Neural progenitor cell (in vitro differentiated cells): ENCODE measurements at regions not wholly inside any gene's neighbourhood (a gene's known extent, or its start where the extent isn't known, plus 50 kb on each side); places are given as distances from the start of the nearest gene placed in this dataset.
"Not testable (repeated sequence)": the region's sequence is repeated elsewhere in the genome, so short reads cannot be mapped to it uniquely, and the experiment has no call there.

Experiments
- DNase-seq: peaks from one replicate; pipeline ENCODE4 v3.0.0-alpha.2; 2016; ENCODE audit warnings: low spot score
- H2AFZ ChIP-seq: fragments of 200-600 bp; sonication (generic); replicated peaks from 2 replicates; pipeline ENCODE4 v1.6.1; 2016; ENCODE audit warnings: antibody characterized with exemption
- H3F3A ChIP-seq: fragments of 200-600 bp; sonication (generic); 2 replicates; pipeline ENCODE4 v1.6.1; 2016; ENCODE audit warnings: antibody characterized with exemption, low read depth
- H3K27ac ChIP-seq: fragments of 200-600 bp; sonication (generic); 2 replicates; pipeline ENCODE4 v1.5.1; 2016; ENCODE audit warnings: mild to moderate bottlenecking
- H3K27me3 ChIP-seq: fragments of 200-600 bp; sonication (generic); 2 replicates; pipeline ENCODE4 v1.6.1; 2016; ENCODE audit warnings: mild to moderate bottlenecking, moderate library complexity
- H3K36me3 ChIP-seq: fragments of 200-600 bp; sonication (generic); 2 replicates; pipeline ENCODE4 v1.5.1; 2016
- H3K4me1 ChIP-seq: fragments of 200-600 bp; sonication (generic); 2 replicates; pipeline ENCODE4 v1.6.1; 2016; ENCODE audit warnings: mixed run types
- H3K4me2 ChIP-seq: fragments of 200-600 bp; sonication (generic); 2 replicates; pipeline ENCODE4 v1.6.1; 2016
- H3K4me3 ChIP-seq: fragments of 200-600 bp; sonication (generic); 2 replicates; pipeline ENCODE4 v1.5.1; 2016
- H3K79me2 ChIP-seq: fragments of 200-600 bp; sonication (generic); 2 replicates; pipeline ENCODE4 v1.6.1; 2016; ENCODE audit warnings: low read depth
- H3K9ac ChIP-seq: fragments of 200-600 bp; sonication (generic); 2 replicates; pipeline ENCODE4 v1.6.1; 2016
- H3K9me3 ChIP-seq: fragments of 200-600 bp; sonication (generic); 2 replicates; pipeline ENCODE4 v1.5.1; 2016; ENCODE audit warnings: low read depth
- H4K20me1 ChIP-seq: fragments of 200-600 bp; sonication (generic); 2 replicates; pipeline ENCODE4 v1.6.1; 2016; ENCODE audit warnings: low read depth
- H3K27ac Mint-ChIP-seq: 3 replicates; pipeline ENCODE4 v1.8.0; 2021; ENCODE audit warnings: mixed read lengths
- H3K27me3 Mint-ChIP-seq: 2 replicates; pipeline ENCODE4 v1.8.0; 2022; ENCODE audit warnings: low read depth, mild to moderate bottlenecking, inconsistent platforms, moderate library complexity, mixed read lengths; ENCODE audit not compliant: insufficient read depth
- H3K36me3 Mint-ChIP-seq: 3 replicates; pipeline ENCODE4 v1.8.0; 2021; ENCODE audit warnings: mixed read lengths
- H3K4me1 Mint-ChIP-seq: 3 replicates; pipeline ENCODE4 v1.8.0; 2021; ENCODE audit warnings: mixed read lengths
- H3K4me3 Mint-ChIP-seq: 3 replicates; pipeline ENCODE4 v1.8.0; 2021; ENCODE audit warnings: mild to moderate bottlenecking, moderate library complexity, mixed read lengths
- H3K9me3 Mint-ChIP-seq: 3 replicates; pipeline ENCODE4 v1.8.0; 2020; ENCODE audit warnings: mixed read lengths
- EZH2 ChIP-seq: fragments of 200-600 bp; sonication (generic); IDR thresholded peaks from 2 replicates; pipeline ENCODE4 v1.6.1; 2017; ENCODE audit warnings: antibody characterized with exemption, mild to moderate bottlenecking, moderate library complexity
- EZH2phosphoT487 ChIP-seq: fragments of 200-600 bp; sonication (generic); IDR thresholded peaks from 2 replicates; pipeline ENCODE4 v1.6.1; 2017; ENCODE audit warnings: antibody characterized with exemption
- TF ChIP-seq, protein P1 (sequence below): fragments of 200-600 bp; sonication (generic); IDR thresholded peaks from 2 replicates; pipeline ENCODE4 v1.5.1; 2017; ENCODE audit warnings: antibody characterized with exemption, mild to moderate bottlenecking

GRCh38 chr13:59064042-59064441, 1099.7 kb downstream of the DIAPH3 start:
- TF ChIP-seq EZH2 = no peak
- no peak for TF ChIP-seq EZH2phosphoT487
- TF ChIP-seq, protein P1, sequence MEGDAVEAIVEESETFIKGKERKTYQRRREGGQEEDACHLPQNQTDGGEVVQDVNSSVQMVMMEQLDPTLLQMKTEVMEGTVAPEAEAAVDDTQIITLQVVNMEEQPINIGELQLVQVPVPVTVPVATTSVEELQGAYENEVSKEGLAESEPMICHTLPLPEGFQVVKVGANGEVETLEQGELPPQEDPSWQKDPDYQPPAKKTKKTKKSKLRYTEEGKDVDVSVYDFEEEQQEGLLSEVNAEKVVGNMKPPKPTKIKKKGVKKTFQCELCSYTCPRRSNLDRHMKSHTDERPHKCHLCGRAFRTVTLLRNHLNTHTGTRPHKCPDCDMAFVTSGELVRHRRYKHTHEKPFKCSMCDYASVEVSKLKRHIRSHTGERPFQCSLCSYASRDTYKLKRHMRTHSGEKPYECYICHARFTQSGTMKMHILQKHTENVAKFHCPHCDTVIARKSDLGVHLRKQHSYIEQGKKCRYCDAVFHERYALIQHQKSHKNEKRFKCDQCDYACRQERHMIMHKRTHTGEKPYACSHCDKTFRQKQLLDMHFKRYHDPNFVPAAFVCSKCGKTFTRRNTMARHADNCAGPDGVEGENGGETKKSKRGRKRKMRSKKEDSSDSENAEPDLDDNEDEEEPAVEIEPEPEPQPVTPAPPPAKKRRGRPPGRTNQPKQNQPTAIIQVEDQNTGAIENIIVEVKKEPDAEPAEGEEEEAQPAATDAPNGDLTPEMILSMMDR = no peak
- no peak overlapping the region for H3K27ac Mint-ChIP-seq

DNA sequence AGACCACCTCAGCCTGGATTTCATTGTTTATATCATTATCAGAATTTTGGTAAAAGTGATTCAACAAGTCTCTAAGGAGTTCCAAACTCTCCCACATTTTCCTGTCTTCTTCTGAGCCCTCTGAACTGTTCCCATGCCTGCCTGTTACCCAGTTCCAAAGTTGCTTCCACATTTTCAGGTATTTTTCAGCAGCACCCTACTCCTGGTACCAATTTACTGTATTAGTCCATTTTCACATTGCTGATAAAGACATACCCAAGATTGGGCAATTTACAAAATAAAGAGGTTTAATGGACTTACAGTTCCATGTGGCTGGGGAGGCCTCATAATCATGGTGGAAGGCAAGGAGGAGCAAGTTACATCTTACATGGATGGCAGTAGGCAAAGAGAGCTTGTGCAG, 1087.3 kb downstream of the DIAPH3 start:
- not testable (repeated sequence) for H3K4me1 Mint-ChIP-seq, H3K27me3 ChIP-seq, H3K36me3 Mint-ChIP-seq, H3K36me3 ChIP-seq, H3K4me1 ChIP-seq, DNase-seq, H3K79me2 ChIP-seq, H3K27ac Mint-ChIP-seq, H3K4me3 Mint-ChIP-seq, H2AFZ ChIP-seq, H3K4me2 ChIP-seq, H3K4me3 ChIP-seq, H3F3A ChIP-seq, H3K27me3 Mint-ChIP-seq, H3K27ac ChIP-seq, H3K9me3 ChIP-seq, H3K9ac ChIP-seq, H4K20me1 ChIP-seq
- H3K9me3 Mint-ChIP-seq = peaks cover 24% of the 10 kb centered on the region

More at GRCh38 chr13:59064042-59064441, 1099.7 kb downstream of the DIAPH3 start:
- Histone ChIP-seq H3K4me2 (no peak overlapping the region), H3K36me3 (no peaks in the 10 kb centered on the region), H3F3A (no peaks in the 10 kb centered on the region), H3K79me2 (no peaks in the 10 kb centered on the region), H3K9me3 (no peaks in the 10 kb centered on the region), H3K27me3 (no peaks in the 10 kb centered on the region), H2AFZ (no peak overlapping the region), H3K4me3 (no peak overlapping the region), H4K20me1 (no peaks in the 10 kb centered on the region), H3K4me1 (no peaks in the 10 kb centered on the region), H3K9ac (no peak overlapping the region), H3K27ac (no peak overlapping the region)
- H3K27me3 Mint-ChIP-seq = peaks cover 2% of the 10 kb centered on the region
- no peak overlapping the region for H3K4me3 Mint-ChIP-seq
- no peaks in the 10 kb centered on the region for H3K36me3 Mint-ChIP-seq
- no peaks in the 10 kb centered on the region for H3K4me1 Mint-ChIP-seq
- H3K9me3 Mint-ChIP-seq = no peaks in the 10 kb centered on the region
- no peak for DNase-seq

- no peaks in the 10 kb centered on the region for H3K4me1 Mint-ChIP-seq
Measured at GRCh38 chr13:59086147-59086546, 1077.6 kb downstream of the DIAPH3 start.

DNA sequence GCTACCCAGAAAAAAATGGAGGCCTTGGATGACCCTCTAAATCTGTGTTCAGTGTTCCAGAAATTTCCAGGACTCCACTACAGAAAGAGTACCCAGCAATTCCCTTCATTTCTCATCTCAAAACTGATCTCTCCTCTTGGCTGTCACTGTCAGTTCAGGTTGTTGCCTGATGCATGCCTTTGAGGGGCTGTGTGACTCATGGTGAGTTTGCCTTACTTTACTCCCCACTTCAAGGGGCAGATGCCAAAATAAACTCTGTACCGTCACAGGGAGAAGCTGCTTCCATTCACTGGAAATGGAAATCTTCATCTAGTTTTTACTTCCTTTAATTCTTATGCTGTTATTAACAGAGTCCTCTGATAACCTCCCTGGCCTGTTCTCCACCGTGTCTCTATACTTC, 1075.0 kb downstream of the DIAPH3 start:
- DNase-seq = no peak
- Histone ChIP-seq H3K9ac (no peak overlapping the region), H3K4me1 (no peaks in the 10 kb centered on the region), H4K20me1 (no peaks in the 10 kb centered on the region), H2AFZ (no peak overlapping the region), H3K27ac (no peak overlapping the region), H3K27me3 (no peaks in the 10 kb centered on the region), H3K36me3 (no peaks in the 10 kb centered on the region), H3K9me3 (no peaks in the 10 kb centered on the region), H3K4me2 (no peak overlapping the region), H3K79me2 (no peaks in the 10 kb centered on the region), H3F3A (no peaks in the 10 kb centered on the region), H3K4me3 (no peak overlapping the region)
- Mint-ChIP-seq H3K27ac (no peak overlapping the region), H3K36me3 (no peaks in the 10 kb centered on the region), H3K27me3 (no peaks in the 10 kb centered on the region), H3K4me1 (no peaks in the 10 kb centered on the region), H3K9me3 (peaks cover 4% of the 10 kb centered on the region), H3K4me3 (no peak overlapping the region)
- TF ChIP-seq EZH2phosphoT487 = no peak
- no peak for TF ChIP-seq EZH2
- TF ChIP-seq, protein P1 = no peak

More at GRCh38 chr13:59086147-59086546, 1077.6 kb downstream of the DIAPH3 start:
- Histone ChIP-seq H3F3A (no peaks in the 10 kb centered on the region), H3K36me3 (no peaks in the 10 kb centered on the region), H3K27ac (no peak overlapping the region), H3K9ac (no peak overlapping the region), H3K4me2 (no peak overlapping the region), H3K4me3 (no peak overlapping the region), H3K9me3 (no peaks in the 10 kb centered on the region), H3K4me1 (no peaks in the 10 kb centered on the region), H2AFZ (no peak overlapping the region), H3K27me3 (no peaks in the 10 kb centered on the region), H4K20me1 (no peaks in the 10 kb centered on the region), H3K79me2 (no peaks in the 10 kb centered on the region)
- Mint-ChIP-seq H3K4me3 (no peak overlapping the region), H3K9me3 (peaks cover 7% of the 10 kb centered on the region), H3K27ac (no peak overlapping the region), H3K27me3 (no peaks in the 10 kb centered on the region), H3K36me3 (no peaks in the 10 kb centered on the region)
- DNase-seq = no peak
- TF ChIP-seq EZH2 (no peak), EZH2phosphoT487 (no peak)
- TF ChIP-seq, protein P1 = no peak
